Peyer's patch (tissue), 4 donors: ENCODE measurements at regions not wholly inside any gene's neighbourhood (a gene's known extent, or its start where the extent isn't known, plus 50 kb on each side); places are given as distances from the start of the nearest gene placed in this dataset.

ENCODE experiments used
- CTCF ChIP-seq, 6 experiments: fragments of 450-650 bp in 4 of 6; fragments of 200-600 bp in 2 of 6; sonication (generic) in 1 of 6; IDR thresholded peaks; one replicate each; pipeline ENCODE4 v1.5.1; 2017 to 2019; ENCODE audit warnings: antibody characterized with exemption in 6 of 6, mild to moderate bottlenecking in 3 of 6, moderate library complexity in 1 of 6
- POLR2A ChIP-seq, 2 donors: fragments of 450-650 bp; IDR thresholded peaks; one replicate each; pipeline ENCODE4 v1.5.1; 2017; ENCODE audit warnings: antibody characterized with exemption in 2 of 2, mild to moderate bottlenecking in 2 of 2, moderate library complexity in 2 of 2

GRCh38 chr1:208300084-208300770 lies 56.0 kb upstream of the PLXNA2 start:
- TF ChIP-seq CTCF (IDR thresholded peaks at IDR 0.05) (no peak), POLR2A (IDR thresholded peaks at IDR 0.05) (no peak)
